ENCODE measurements at regions not wholly inside any gene's neighbourhood (a gene's known extent, or its start where the extent isn't known, plus 50 kb on each side); places are given as distances from the start of the nearest gene placed in this dataset.
A peak's percentile ranks its signal among the peaks of the same experiment; 100 is the strongest.

- no peak for ATAC-seq
- H3K9me3 Mint-ChIP-seq = peaks cover 0 to 5% of the 10 kb centered on the region in 2 donors
- H3K27me3 Mint-ChIP-seq = peaks cover 36% of the 10 kb centered on the region
- H3K4me1 Mint-ChIP-seq = no peaks in the 10 kb centered on the region
- DNase-seq = no peak
- H3K4me3 Mint-ChIP-seq = no peak overlapping the region
- H3K27ac Mint-ChIP-seq = no peak overlapping the region
Measured at GRCh38 chr13:97810152-97810551, 143.3 kb upstream of the IPO5 start.

- H3K4me3 Mint-ChIP-seq = no peak overlapping the region
- peaks cover 0 to 7% of the 10 kb centered on the region in 2 donors for H3K9me3 Mint-ChIP-seq
- H3K27me3 Mint-ChIP-seq = peaks cover 39% of the 10 kb centered on the region
- H3K4me1 Mint-ChIP-seq = no peaks in the 10 kb centered on the region
- ATAC-seq (no peak), DNase-seq (no peak)
- no peak overlapping the region for H3K27ac Mint-ChIP-seq
Measured at GRCh38 chr13:97822377-97822776, 131.1 kb upstream of the IPO5 start.

DNA sequence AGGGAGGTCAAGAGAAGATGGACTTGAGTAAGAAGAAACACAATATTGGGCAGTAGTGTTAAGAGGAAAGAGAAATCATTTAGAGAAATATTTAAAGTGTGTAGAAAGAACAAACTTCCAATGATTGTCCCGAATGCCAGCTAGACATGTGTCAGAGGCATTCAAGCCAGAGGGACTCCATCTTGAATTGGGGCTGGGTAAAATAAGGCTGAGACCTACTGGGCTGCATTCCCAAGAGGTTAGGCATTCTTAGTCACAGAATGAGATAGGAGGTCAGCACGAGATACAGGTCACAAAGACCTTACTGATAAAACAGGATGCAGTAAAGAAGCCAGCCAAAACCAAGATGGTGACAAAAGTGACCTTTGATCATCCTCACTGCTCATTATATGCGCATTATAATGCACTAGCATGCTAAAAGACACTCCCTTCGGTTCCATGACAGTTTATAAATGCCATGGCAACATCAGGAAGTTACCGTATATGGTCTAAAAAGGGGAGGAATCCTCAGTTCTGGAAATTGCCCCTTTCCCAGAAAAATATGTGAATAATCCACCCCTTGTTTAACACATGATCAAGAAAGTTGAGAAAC lies 127.0 kb upstream of the IPO5 start:
- no peak for ATAC-seq
- Mint-ChIP-seq H3K4me3 (no peak overlapping the region), H3K27me3 (peaks cover 24% of the 10 kb centered on the region)

GRCh38 chr13:97834250-97834649 lies 119.2 kb upstream of the IPO5 start:
- no peaks in the 10 kb centered on the region for H3K9me3 Mint-ChIP-seq
- H3K4me1 Mint-ChIP-seq = no peaks in the 10 kb centered on the region
- ATAC-seq (no peak), DNase-seq (no peak)
- no peak overlapping the region for H3K27ac Mint-ChIP-seq
- no peaks in the 10 kb centered on the region for H3K27me3 Mint-ChIP-seq
- H3K4me3 Mint-ChIP-seq = no peak overlapping the region

More for the DNA sequence above, 127.0 kb upstream of the IPO5 start:
- H3K4me1 Mint-ChIP-seq = no peaks in the 10 kb centered on the region
- no peak for DNase-seq
- H3K9me3 Mint-ChIP-seq = peaks cover 0 to 7% of the 10 kb centered on the region in 2 donors
- no peak overlapping the region for H3K27ac Mint-ChIP-seq

GRCh38 chr13:97843189-97843588 lies 110.3 kb upstream of the IPO5 start:
- no peaks in the 10 kb centered on the region for H3K4me1 Mint-ChIP-seq
- no peak for ATAC-seq
- no peaks in the 10 kb centered on the region for H3K9me3 Mint-ChIP-seq
- DNase-seq = no peak
- H3K4me3 Mint-ChIP-seq = no peak overlapping the region
- H3K27ac Mint-ChIP-seq = no peak overlapping the region
- H3K27me3 Mint-ChIP-seq = peaks cover 23% of the 10 kb centered on the region

GRCh38 chr13:97844151-97844550 lies 109.3 kb upstream of the IPO5 start:
- no peak overlapping the region for H3K4me3 Mint-ChIP-seq
- no peak for DNase-seq
- peak overlapping the region in 1 of 2 donors; percentile 47 for H3K27ac Mint-ChIP-seq
- H3K4me1 Mint-ChIP-seq = no peaks in the 10 kb centered on the region
- peaks cover 23% of the 10 kb centered on the region for H3K27me3 Mint-ChIP-seq
- no peaks in the 10 kb centered on the region for H3K9me3 Mint-ChIP-seq
- ATAC-seq = no peak

DNA sequence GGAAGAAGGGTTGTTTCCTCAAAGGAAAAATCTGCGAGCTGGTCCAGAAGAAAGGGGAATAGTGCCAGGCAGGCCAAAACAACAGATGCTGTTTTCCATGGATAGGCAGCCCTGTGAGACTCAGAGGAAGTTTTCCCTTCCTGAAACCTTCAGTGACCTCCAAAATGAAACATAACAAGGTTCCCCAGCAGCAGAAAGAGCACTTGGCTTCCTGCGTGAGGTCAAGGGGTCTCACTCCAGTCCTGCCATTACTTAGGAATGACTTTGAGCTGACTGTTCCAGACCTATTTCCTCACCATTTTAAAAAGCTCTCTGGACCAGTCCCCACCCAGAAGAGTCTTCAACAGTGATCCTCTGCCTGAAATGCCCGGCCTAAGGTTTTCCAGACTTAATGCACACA lies 104.6 kb upstream of the IPO5 start:
- Mint-ChIP-seq H3K4me1 (no peaks in the 10 kb centered on the region), H3K4me3 (no peak overlapping the region), H3K9me3 (peaks cover 0 to 7% of the 10 kb centered on the region in 2 donors), H3K27ac (no peak overlapping the region), H3K27me3 (peaks cover 20% of the 10 kb centered on the region)
- DNase-seq = no peak
- ATAC-seq = no peak

DNA sequence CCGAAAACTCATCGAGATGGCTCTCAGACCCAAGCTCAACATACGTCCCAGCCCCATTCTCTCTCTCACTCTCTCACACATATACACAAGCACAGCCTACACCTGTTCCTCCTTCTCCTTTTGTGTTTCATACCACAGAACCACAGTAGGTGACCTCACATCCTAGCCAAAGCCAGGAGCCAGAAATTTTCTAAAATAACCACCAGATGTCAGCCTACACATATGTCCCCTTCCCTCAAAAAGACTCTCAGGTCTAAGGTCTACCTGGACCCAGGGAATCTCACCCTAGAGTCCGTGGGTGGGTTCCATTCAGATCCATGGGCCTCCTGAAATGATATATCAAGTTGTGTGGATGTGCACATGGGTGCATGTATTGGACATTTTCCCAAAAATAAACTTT lies 104.2 kb upstream of the IPO5 start:
- H3K27ac Mint-ChIP-seq = no peak overlapping the region
- ATAC-seq (peak; percentile 71), DNase-seq (no peak)
- H3K27me3 Mint-ChIP-seq = peaks cover 16% of the 10 kb centered on the region
- no peak overlapping the region for H3K4me3 Mint-ChIP-seq
- H3K9me3 Mint-ChIP-seq = peaks cover 0 to 7% of the 10 kb centered on the region in 2 donors
- H3K4me1 Mint-ChIP-seq = no peaks in the 10 kb centered on the region

DNA sequence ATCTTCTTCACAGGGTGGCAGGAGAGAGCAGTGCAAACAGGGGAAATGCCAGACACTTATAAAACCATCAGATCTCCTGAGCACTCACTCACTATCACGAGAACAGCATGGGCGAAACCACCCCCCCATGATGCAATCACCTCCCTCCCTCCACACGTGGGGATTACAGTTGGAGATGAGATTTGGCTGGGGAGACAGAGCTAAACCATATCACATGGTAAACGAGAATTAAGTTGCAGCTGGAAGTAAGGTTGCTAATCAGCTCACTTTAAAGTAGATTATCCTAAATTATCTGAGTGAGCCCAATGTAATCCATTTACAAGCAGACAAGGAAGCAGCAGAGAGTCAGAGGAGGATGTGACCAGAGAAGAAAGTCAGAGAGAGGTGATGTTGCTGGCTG lies 102.2 kb upstream of the IPO5 start:
- ATAC-seq = no peak
- no peak for DNase-seq
- peaks cover 0 to 7% of the 10 kb centered on the region in 2 donors for H3K9me3 Mint-ChIP-seq

DNA sequence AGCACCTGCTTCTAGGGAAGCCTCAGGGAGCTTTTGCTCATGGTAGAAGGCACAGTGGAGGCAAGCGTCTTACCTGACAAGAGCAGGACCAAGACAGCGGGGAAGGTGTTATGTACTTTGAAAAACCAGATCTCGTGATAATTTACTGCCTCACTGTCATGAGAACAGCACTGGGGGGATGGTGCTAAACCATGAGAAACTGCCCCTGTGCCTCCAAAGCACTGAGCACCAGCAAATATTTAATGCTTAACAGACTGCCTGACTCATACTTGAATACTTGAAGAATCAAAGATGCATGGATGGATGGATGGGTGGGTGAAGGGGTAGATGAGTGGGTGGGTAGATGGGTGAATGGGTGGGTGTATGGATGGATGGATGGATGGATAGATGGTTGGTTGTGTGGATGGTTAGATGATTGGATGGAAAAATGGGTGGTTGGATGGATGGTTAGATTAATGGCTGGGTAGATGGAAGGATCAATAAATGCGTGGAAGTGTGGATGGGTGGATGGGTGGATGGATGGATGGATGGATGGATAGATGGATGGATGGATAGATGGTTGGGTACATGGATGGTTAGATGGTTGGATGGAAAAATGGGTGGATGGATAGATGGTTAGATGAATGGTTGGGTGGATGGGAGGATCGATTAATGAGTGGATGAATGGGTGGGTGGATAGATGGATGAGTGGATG lies 101.1 kb upstream of the IPO5 start:
- ATAC-seq (no peak), DNase-seq (no peak)

More for the DNA sequence above, 102.2 kb upstream of the IPO5 start:
- Mint-ChIP-seq H3K4me3 (no peak overlapping the region), H3K27ac (peak overlapping the region in 1 of 2 donors; percentile 0), H3K27me3 (peaks cover 13% of the 10 kb centered on the region), H3K4me1 (no peaks in the 10 kb centered on the region)

GRCh38 chr13:97853550-97853949 lies 99.9 kb upstream of the IPO5 start:
- no peaks in the 10 kb centered on the region for H3K4me1 Mint-ChIP-seq
- H3K27me3 Mint-ChIP-seq = peaks cover 13% of the 10 kb centered on the region
- peaks cover 0 to 7% of the 10 kb centered on the region in 2 donors for H3K9me3 Mint-ChIP-seq
- H3K27ac Mint-ChIP-seq = no peak overlapping the region
- H3K4me3 Mint-ChIP-seq = no peak overlapping the region
- DNase-seq (no peak), ATAC-seq (no peak)

More for the DNA sequence above, 101.1 kb upstream of the IPO5 start:
- H3K27ac Mint-ChIP-seq = no peak overlapping the region
- H3K27me3 Mint-ChIP-seq = peaks cover 13% of the 10 kb centered on the region
- H3K9me3 Mint-ChIP-seq = peaks cover 0 to 7% of the 10 kb centered on the region in 2 donors
- no peak overlapping the region for H3K4me3 Mint-ChIP-seq
- H3K4me1 Mint-ChIP-seq = no peaks in the 10 kb centered on the region

DNA sequence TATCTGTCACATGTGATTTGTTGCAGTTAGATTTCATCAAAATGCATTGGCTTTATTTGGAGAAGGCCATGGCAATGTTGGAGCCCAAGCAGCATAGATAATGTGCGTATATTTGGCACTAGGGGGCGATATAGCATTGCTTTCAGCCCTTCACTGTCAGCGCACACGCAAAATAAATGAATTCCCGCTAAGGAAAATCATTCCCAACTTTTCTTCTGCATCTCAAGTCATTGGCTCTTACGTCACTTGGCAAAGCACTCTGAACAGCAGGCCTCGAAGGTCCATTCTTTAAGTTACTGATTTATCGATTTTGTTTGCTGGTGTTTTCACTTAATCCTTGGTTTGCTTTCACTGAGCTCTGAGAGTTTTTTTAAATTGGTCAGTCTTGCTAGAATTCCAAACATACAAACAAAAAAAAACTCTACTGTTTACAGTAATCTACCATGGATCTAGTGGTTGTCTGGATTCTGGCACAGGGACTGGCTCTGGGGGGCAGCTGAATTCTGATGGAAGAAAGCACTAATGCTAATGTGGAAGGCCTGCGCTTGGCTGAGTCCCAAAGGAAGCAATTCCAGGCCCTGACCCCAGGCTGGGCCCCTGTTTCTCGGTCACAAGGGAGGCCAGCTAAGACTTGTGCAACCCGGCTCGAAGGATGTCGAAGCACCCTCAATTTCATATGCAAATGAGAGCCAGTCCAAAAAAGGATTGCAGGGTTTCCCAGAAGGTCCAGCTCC lies 97.7 kb upstream of the IPO5 start:
- H3K4me1 Mint-ChIP-seq = no peaks in the 10 kb centered on the region
- H3K4me3 Mint-ChIP-seq = no peak overlapping the region
- DNase-seq (peak in 1 of 2 donors; percentile 15), ATAC-seq (peak; percentile 58)
- H3K9me3 Mint-ChIP-seq = peaks cover 0 to 7% of the 10 kb centered on the region in 2 donors
- H3K27ac Mint-ChIP-seq = no peak overlapping the region
- H3K27me3 Mint-ChIP-seq = peaks cover 18% of the 10 kb centered on the region

GRCh38 chr13:97856304-97856675 lies 97.2 kb upstream of the IPO5 start:
- Mint-ChIP-seq H3K27me3 (peaks cover 15% of the 10 kb centered on the region), H3K9me3 (peaks cover 0 to 7% of the 10 kb centered on the region in 2 donors), H3K4me3 (no peak overlapping the region), H3K4me1 (no peaks in the 10 kb centered on the region), H3K27ac (no peak overlapping the region)
- DNase-seq (no peak), ATAC-seq (no peak)

GRCh38 chr13:97858161-97858560 lies 95.3 kb upstream of the IPO5 start:
- H3K9me3 Mint-ChIP-seq = peaks cover 0 to 4% of the 10 kb centered on the region in 2 donors
- H3K4me3 Mint-ChIP-seq = no peak overlapping the region

GRCh38 chr13:97866346-97866745 lies 87.1 kb upstream of the IPO5 start:
- H3K27ac Mint-ChIP-seq = no peak overlapping the region
- peaks cover 6 to 12% of the 10 kb centered on the region in 2 donors for H3K9me3 Mint-ChIP-seq
- H3K4me3 Mint-ChIP-seq = no peak overlapping the region
- no peak for ATAC-seq
- no peaks in the 10 kb centered on the region for H3K4me1 Mint-ChIP-seq
- H3K27me3 Mint-ChIP-seq = peaks cover 22% of the 10 kb centered on the region
- no peak for DNase-seq

More at GRCh38 chr13:97858161-97858560, 95.3 kb upstream of the IPO5 start:
- ATAC-seq (no peak), DNase-seq (no peak)
- Mint-ChIP-seq H3K4me1 (no peaks in the 10 kb centered on the region), H3K27me3 (peaks cover 5% of the 10 kb centered on the region), H3K27ac (no peak overlapping the region)

- peaks cover 6 to 12% of the 10 kb centered on the region in 2 donors for H3K9me3 Mint-ChIP-seq
- no peak overlapping the region for H3K4me3 Mint-ChIP-seq
- H3K4me1 Mint-ChIP-seq = no peaks in the 10 kb centered on the region
- no peak overlapping the region for H3K27ac Mint-ChIP-seq
- no peak for DNase-seq
- peaks cover 22% of the 10 kb centered on the region for H3K27me3 Mint-ChIP-seq
- ATAC-seq = no peak
Measured at GRCh38 chr13:97866751-97867150, 86.7 kb upstream of the IPO5 start.
